Neural progenitor cell (in vitro differentiated cells): ENCODE measurements at regions not wholly inside any gene's neighbourhood (a gene's known extent, or its start where the extent isn't known, plus 50 kb on each side); places are given as distances from the start of the nearest gene placed in this dataset.

Source experiments
- DNase-seq: peaks from one replicate; pipeline ENCODE4 v3.0.0-alpha.2; 2016; ENCODE audit warnings: low spot score
- H2AFZ ChIP-seq: fragments of 200-600 bp; sonication (generic); replicated peaks from 2 replicates; pipeline ENCODE4 v1.6.1; 2016; ENCODE audit warnings: antibody characterized with exemption
- H3F3A ChIP-seq: fragments of 200-600 bp; sonication (generic); 2 replicates; pipeline ENCODE4 v1.6.1; 2016; ENCODE audit warnings: antibody characterized with exemption, low read depth
- H3K27ac ChIP-seq: fragments of 200-600 bp; sonication (generic); 2 replicates; pipeline ENCODE4 v1.5.1; 2016; ENCODE audit warnings: mild to moderate bottlenecking
- H3K27me3 ChIP-seq: fragments of 200-600 bp; sonication (generic); 2 replicates; pipeline ENCODE4 v1.6.1; 2016; ENCODE audit warnings: mild to moderate bottlenecking, moderate library complexity
- H3K36me3 ChIP-seq: fragments of 200-600 bp; sonication (generic); 2 replicates; pipeline ENCODE4 v1.5.1; 2016
- H3K4me1 ChIP-seq: fragments of 200-600 bp; sonication (generic); 2 replicates; pipeline ENCODE4 v1.6.1; 2016; ENCODE audit warnings: mixed run types
- H3K4me2 ChIP-seq: fragments of 200-600 bp; sonication (generic); 2 replicates; pipeline ENCODE4 v1.6.1; 2016
- H3K4me3 ChIP-seq: fragments of 200-600 bp; sonication (generic); 2 replicates; pipeline ENCODE4 v1.5.1; 2016
- H3K79me2 ChIP-seq: fragments of 200-600 bp; sonication (generic); 2 replicates; pipeline ENCODE4 v1.6.1; 2016; ENCODE audit warnings: low read depth
- H3K9ac ChIP-seq: fragments of 200-600 bp; sonication (generic); 2 replicates; pipeline ENCODE4 v1.6.1; 2016
- H3K9me3 ChIP-seq: fragments of 200-600 bp; sonication (generic); 2 replicates; pipeline ENCODE4 v1.5.1; 2016; ENCODE audit warnings: low read depth
- H4K20me1 ChIP-seq: fragments of 200-600 bp; sonication (generic); 2 replicates; pipeline ENCODE4 v1.6.1; 2016; ENCODE audit warnings: low read depth
- H3K27ac Mint-ChIP-seq: 3 replicates; pipeline ENCODE4 v1.8.0; 2021; ENCODE audit warnings: mixed read lengths
- H3K27me3 Mint-ChIP-seq: 2 replicates; pipeline ENCODE4 v1.8.0; 2022; ENCODE audit warnings: low read depth, mild to moderate bottlenecking, inconsistent platforms, moderate library complexity, mixed read lengths; ENCODE audit not compliant: insufficient read depth
- H3K36me3 Mint-ChIP-seq: 3 replicates; pipeline ENCODE4 v1.8.0; 2021; ENCODE audit warnings: mixed read lengths
- H3K4me1 Mint-ChIP-seq: 3 replicates; pipeline ENCODE4 v1.8.0; 2021; ENCODE audit warnings: mixed read lengths
- H3K4me3 Mint-ChIP-seq: 3 replicates; pipeline ENCODE4 v1.8.0; 2021; ENCODE audit warnings: mild to moderate bottlenecking, moderate library complexity, mixed read lengths
- H3K9me3 Mint-ChIP-seq: 3 replicates; pipeline ENCODE4 v1.8.0; 2020; ENCODE audit warnings: mixed read lengths
- CTCF ChIP-seq: fragments of 200-600 bp; sonication (generic); IDR thresholded peaks from 2 replicates; pipeline ENCODE4 v1.5.1; 2017; ENCODE audit warnings: antibody characterized with exemption, mild to moderate bottlenecking
- EZH2 ChIP-seq: fragments of 200-600 bp; sonication (generic); IDR thresholded peaks from 2 replicates; pipeline ENCODE4 v1.6.1; 2017; ENCODE audit warnings: antibody characterized with exemption, mild to moderate bottlenecking, moderate library complexity
- EZH2phosphoT487 ChIP-seq: fragments of 200-600 bp; sonication (generic); IDR thresholded peaks from 2 replicates; pipeline ENCODE4 v1.6.1; 2017; ENCODE audit warnings: antibody characterized with exemption

- no peaks in the 10 kb centered on the region for H3K36me3 Mint-ChIP-seq
- Histone ChIP-seq H3K27me3 (no peaks in the 10 kb centered on the region), H3K36me3 (no peaks in the 10 kb centered on the region), H3F3A (no peaks in the 10 kb centered on the region), H3K9me3 (no peaks in the 10 kb centered on the region), H4K20me1 (no peaks in the 10 kb centered on the region), H2AFZ (no peak overlapping the region), H3K4me1 (peaks cover 17% of the 10 kb centered on the region), H3K4me2 (no peak overlapping the region), H3K79me2 (no peaks in the 10 kb centered on the region), H3K4me3 (no peak overlapping the region), H3K9ac (no peak overlapping the region), H3K27ac (no peak overlapping the region)
- H3K27ac Mint-ChIP-seq = peak overlapping the region; percentile 2
- TF ChIP-seq EZH2 (no peak), EZH2phosphoT487 (no peak), CTCF (no peak)
- peaks cover 11% of the 10 kb centered on the region for H3K27me3 Mint-ChIP-seq
- no peak overlapping the region for H3K4me3 Mint-ChIP-seq
- no peaks in the 10 kb centered on the region for H3K9me3 Mint-ChIP-seq
- peaks cover 10% of the 10 kb centered on the region for H3K4me1 Mint-ChIP-seq
- no peak for DNase-seq
Observed at GRCh38 chr20:57934913-57935312, 225.1 kb upstream of the PMEPA1 start.

GRCh38 chr20:57934007-57934805 lies 224.4 kb upstream of the PMEPA1 start:
- Histone ChIP-seq H3K27me3 (no peaks in the 10 kb centered on the region), H3K9ac (no peak overlapping the region), H3K4me3 (no peak overlapping the region), H3K27ac (no peak overlapping the region), H3K9me3 (no peaks in the 10 kb centered on the region), H3K36me3 (no peaks in the 10 kb centered on the region), H4K20me1 (no peaks in the 10 kb centered on the region), H3F3A (no peaks in the 10 kb centered on the region), H2AFZ (no peak overlapping the region), H3K4me2 (no peak overlapping the region), H3K4me1 (peaks cover 17% of the 10 kb centered on the region), H3K79me2 (no peaks in the 10 kb centered on the region)
- no peak overlapping the region for H3K4me3 Mint-ChIP-seq
- DNase-seq = no peak
- H3K36me3 Mint-ChIP-seq = no peaks in the 10 kb centered on the region
- peaks cover 13% of the 10 kb centered on the region for H3K27me3 Mint-ChIP-seq
- no peak overlapping the region for H3K27ac Mint-ChIP-seq
- no peaks in the 10 kb centered on the region for H3K9me3 Mint-ChIP-seq
- H3K4me1 Mint-ChIP-seq = peaks cover 10% of the 10 kb centered on the region
- TF ChIP-seq EZH2 = no peak
- TF ChIP-seq EZH2phosphoT487 = no peak
- no peak for TF ChIP-seq CTCF

- Histone ChIP-seq H3K4me2 (no peak overlapping the region), H3K27me3 (no peaks in the 10 kb centered on the region), H3F3A (no peaks in the 10 kb centered on the region), H4K20me1 (no peaks in the 10 kb centered on the region), H3K4me1 (peaks cover 17% of the 10 kb centered on the region), H3K4me3 (no peak overlapping the region), H3K27ac (no peak overlapping the region), H3K9ac (no peak overlapping the region), H2AFZ (no peak overlapping the region), H3K9me3 (no peaks in the 10 kb centered on the region), H3K79me2 (no peaks in the 10 kb centered on the region), H3K36me3 (no peaks in the 10 kb centered on the region)
- no peaks in the 10 kb centered on the region for H3K36me3 Mint-ChIP-seq
- peaks cover 4% of the 10 kb centered on the region for H3K4me1 Mint-ChIP-seq
- no peaks in the 10 kb centered on the region for H3K9me3 Mint-ChIP-seq
- H3K27me3 Mint-ChIP-seq = peaks cover 13% of the 10 kb centered on the region
- no peak for DNase-seq
- TF ChIP-seq EZH2phosphoT487 = no peak
- TF ChIP-seq CTCF = no peak
- TF ChIP-seq EZH2 = no peak
- H3K4me3 Mint-ChIP-seq = no peak overlapping the region
- H3K27ac Mint-ChIP-seq = no peak overlapping the region
Observed at GRCh38 chr20:57932227-57932864, 222.5 kb upstream of the PMEPA1 start.
